Suprapubic skin (tissue), 3 donors: ENCODE measurements at regions not wholly inside any gene's neighbourhood (a gene's known extent, or its start where the extent isn't known, plus 50 kb on each side); places are given as distances from the start of the nearest gene placed in this dataset.

Experiments used
- POLR2A ChIP-seq, 2 donors: fragments of 450-650 bp; IDR thresholded peaks; one replicate each; pipeline ENCODE4 v1.6.1; 2017; ENCODE audit warnings: antibody characterized with exemption in 2 of 2, mild to moderate bottlenecking in 2 of 2, moderate library complexity in 2 of 2
- TF ChIP-seq, protein P1 (sequence below), 2 donors: fragments of 200-600 bp in 1 of 2; fragments of 450-650 bp in 1 of 2; sonication (generic) in 1 of 2; IDR thresholded peaks; one replicate each; pipeline ENCODE4 v1.5.1; 2016 to 2019; ENCODE audit warnings: antibody characterized with exemption in 2 of 2, mild to moderate bottlenecking in 1 of 2, moderate library complexity in 1 of 2

- TF ChIP-seq POLR2A (IDR thresholded peaks at IDR 0.05): no peak
- TF ChIP-seq, protein P1, sequence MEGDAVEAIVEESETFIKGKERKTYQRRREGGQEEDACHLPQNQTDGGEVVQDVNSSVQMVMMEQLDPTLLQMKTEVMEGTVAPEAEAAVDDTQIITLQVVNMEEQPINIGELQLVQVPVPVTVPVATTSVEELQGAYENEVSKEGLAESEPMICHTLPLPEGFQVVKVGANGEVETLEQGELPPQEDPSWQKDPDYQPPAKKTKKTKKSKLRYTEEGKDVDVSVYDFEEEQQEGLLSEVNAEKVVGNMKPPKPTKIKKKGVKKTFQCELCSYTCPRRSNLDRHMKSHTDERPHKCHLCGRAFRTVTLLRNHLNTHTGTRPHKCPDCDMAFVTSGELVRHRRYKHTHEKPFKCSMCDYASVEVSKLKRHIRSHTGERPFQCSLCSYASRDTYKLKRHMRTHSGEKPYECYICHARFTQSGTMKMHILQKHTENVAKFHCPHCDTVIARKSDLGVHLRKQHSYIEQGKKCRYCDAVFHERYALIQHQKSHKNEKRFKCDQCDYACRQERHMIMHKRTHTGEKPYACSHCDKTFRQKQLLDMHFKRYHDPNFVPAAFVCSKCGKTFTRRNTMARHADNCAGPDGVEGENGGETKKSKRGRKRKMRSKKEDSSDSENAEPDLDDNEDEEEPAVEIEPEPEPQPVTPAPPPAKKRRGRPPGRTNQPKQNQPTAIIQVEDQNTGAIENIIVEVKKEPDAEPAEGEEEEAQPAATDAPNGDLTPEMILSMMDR (IDR thresholded peaks at IDR 0.05): no peak
Measured at GRCh38 chr22:19663821-19664355, 50.4 kb upstream of the SEPTIN5 start.
